Naive thymus-derived CD4-positive, alpha-beta T cell (primary cell): ENCODE measurements at regions not wholly inside any gene's neighbourhood (a gene's known extent, or its start where the extent isn't known, plus 50 kb on each side); places are given as distances from the start of the nearest gene placed in this dataset.

Source experiments
- ATAC-seq: fragments of 150-1000 bp; cut with Tn5 transposase; 2 replicates; pipeline ENCODE4 v1.10.0; 2021; ENCODE audit warnings: mild to moderate bottlenecking, moderate library complexity
- CTCF ChIA-PET: fragments of 350-600 bp; sonication (Branson Sonifier 250); formaldehyde crosslinking; loops from one replicate; lab custom pipeline; 2021; ENCODE audit warnings: antibody characterized with exemption; lab: Charles Lee
- POLR2A ChIA-PET: fragments of 350-600 bp; sonication (Branson Sonifier 250); formaldehyde crosslinking; loops from one replicate; lab custom pipeline; 2021; ENCODE audit warnings: antibody characterized with exemption, inconsistent platforms; lab: Charles Lee
- DNase-seq, 9 donors: peaks; one replicate each; pipeline versions ENCODE4 v3.0.0 to v3.0.0-alpha.2; 2020 to 2022; ENCODE audit warnings: mixed read lengths in 1 of 9
- H3K27ac ChIP-seq: one replicate; pipeline ENCODE4 v1.7.0; 2013; ENCODE audit warnings: mild to moderate bottlenecking, low read depth, low read length, moderate library complexity
- H3K27me3 ChIP-seq, 2 donors: one replicate each; pipeline ENCODE4 v1.7.0; 2013; ENCODE audit warnings: low read length in 2 of 2, mild to moderate bottlenecking in 2 of 2, moderate library complexity in 2 of 2; ENCODE audit not compliant: control insufficient read depth in 2 of 2, insufficient read depth in 2 of 2
- H3K36me3 ChIP-seq, 3 experiments: 1 replicate in 2 of 3; 2 replicates in 1 of 3; pipeline ENCODE4 v1.7.0; 2013; ENCODE audit warnings: low read length in 3 of 3, mild to moderate bottlenecking in 3 of 3, moderate library complexity in 1 of 3; ENCODE audit not compliant: insufficient read depth in 3 of 3, control insufficient read depth in 2 of 3
- H3K4me1 ChIP-seq, 2 donors: one replicate each; pipeline ENCODE4 v1.7.0; 2013; ENCODE audit warnings: low read length in 2 of 2, mild to moderate bottlenecking in 2 of 2, moderate library complexity in 1 of 2; ENCODE audit not compliant: control insufficient read depth in 2 of 2, insufficient read depth in 2 of 2
- H3K4me3 ChIP-seq: 2 replicates; pipeline ENCODE4 v1.7.0; 2013; ENCODE audit warnings: mild to moderate bottlenecking, low read length
- H3K9me3 ChIP-seq, 3 experiments: 1 replicate in 2 of 3; 2 replicates in 1 of 3; pipeline ENCODE4 v1.7.0; 2013; ENCODE audit warnings: low read length in 3 of 3; ENCODE audit not compliant: control insufficient read depth in 2 of 3
- H3K27ac Mint-ChIP-seq, 9 donors: one replicate each; pipeline ENCODE4 v1.8.0; 2020 to 2022; ENCODE audit warnings: mixed read lengths in 9 of 9, mild to moderate bottlenecking in 8 of 9, moderate library complexity in 5 of 9, inconsistent platforms in 2 of 9
- H3K27me3 Mint-ChIP-seq, 5 donors: one replicate each; pipeline ENCODE4 v1.8.0; 2021 to 2022; ENCODE audit warnings: mixed read lengths in 5 of 5, mild to moderate bottlenecking in 1 of 5
- H3K36me3 Mint-ChIP-seq, 5 donors: one replicate each; pipeline ENCODE4 v1.8.0; 2020 to 2022; ENCODE audit warnings: mixed read lengths in 5 of 5, mild to moderate bottlenecking in 3 of 5, inconsistent platforms in 1 of 5
- H3K4me1 Mint-ChIP-seq, 7 donors: one replicate each; pipeline ENCODE4 v1.8.0; 2020 to 2022; ENCODE audit warnings: mixed read lengths in 7 of 7, mild to moderate bottlenecking in 3 of 7, inconsistent platforms in 1 of 7
- H3K4me3 Mint-ChIP-seq, 10 donors: one replicate each; pipeline ENCODE4 v1.8.0; 2020 to 2022; ENCODE audit warnings: mild to moderate bottlenecking in 10 of 10, mixed read lengths in 10 of 10, moderate library complexity in 6 of 10, inconsistent platforms in 2 of 10
- H3K9me3 Mint-ChIP-seq, 11 donors: one replicate each; pipeline ENCODE4 v1.8.0; 2020 to 2022; ENCODE audit warnings: mixed read lengths in 11 of 11, mild to moderate bottlenecking in 4 of 11, inconsistent platforms in 1 of 11, moderate library complexity in 1 of 11
- intact Hi-C, 2 donors: fragments of 100-400 bp; cut with micrococcal nuclease; formaldehyde crosslinking; loops; one replicate each; pipeline ENCODE4 v1.15.1; 2023

DNA sequence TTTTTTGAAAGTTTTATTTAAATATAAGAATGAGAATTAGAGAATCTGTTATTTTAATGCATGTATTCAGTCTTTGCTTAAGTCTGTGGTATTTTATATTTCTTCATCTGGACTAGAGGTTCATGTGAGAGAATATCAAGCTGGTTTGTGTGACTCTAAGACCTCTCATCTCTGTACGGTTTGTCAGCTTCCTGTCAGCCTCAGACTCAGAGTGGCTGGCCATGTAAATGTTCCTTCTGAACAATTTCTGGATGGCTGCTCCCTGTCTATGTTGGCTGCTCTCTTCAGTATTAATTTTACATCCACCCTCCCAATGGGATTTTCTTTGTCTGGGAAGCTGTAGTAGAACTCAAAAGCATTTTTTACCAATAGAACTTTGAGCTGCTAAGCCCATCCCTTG, 225.3 kb upstream of the THUMPD2 start:
- intact Hi-C loops = no loop called here
- no peak for DNase-seq
- no peaks in the 10 kb centered on the region for H3K4me1 ChIP-seq
- H3K27me3 Mint-ChIP-seq = peaks cover 0 to 5% (median 0%) of the 10 kb centered on the region in 5 donors
- no peaks in the 10 kb centered on the region for H3K27me3 ChIP-seq
- ChIA-PET POLR2A (no interaction called here), CTCF (no interaction called here)
- H3K9me3 ChIP-seq = no peaks in the 10 kb centered on the region
- H3K36me3 ChIP-seq = no peaks in the 10 kb centered on the region
- H3K4me1 Mint-ChIP-seq = peaks cover 0 to 7% (median 0%) of the 10 kb centered on the region in 7 donors
- H3K27ac ChIP-seq = no peak overlapping the region
- H3K4me3 Mint-ChIP-seq = no peak overlapping the region
- H3K4me3 ChIP-seq = no peak overlapping the region
- peaks cover 0 to 19% (median 0%) of the 10 kb centered on the region in 5 donors for H3K36me3 Mint-ChIP-seq
- H3K9me3 Mint-ChIP-seq = peaks cover 0 to 19% (median 0%) of the 10 kb centered on the region in 11 donors
- no peak overlapping the region for H3K27ac Mint-ChIP-seq
- no peak for ATAC-seq

GRCh38 chr2:40002339-40002738, 223.3 kb upstream of the THUMPD2 start:
- POLR2A ChIA-PET = no interaction called here
- no peaks in the 10 kb centered on the region for H3K36me3 ChIP-seq
- H3K27me3 ChIP-seq = no peaks in the 10 kb centered on the region
- ATAC-seq = no peak
- H3K4me3 ChIP-seq = no peak overlapping the region
- Mint-ChIP-seq H3K27ac (no peak overlapping the region), H3K4me1 (peaks cover 0 to 10% (median 0%) of the 10 kb centered on the region in 7 donors), H3K36me3 (peaks cover 0 to 17% (median 0%) of the 10 kb centered on the region in 5 donors), H3K4me3 (no peak overlapping the region), H3K9me3 (peaks cover 0 to 15% (median 0%) of the 10 kb centered on the region in 11 donors), H3K27me3 (peaks cover 0 to 5% (median 0%) of the 10 kb centered on the region in 5 donors)
- no peak overlapping the region for H3K27ac ChIP-seq
- CTCF ChIA-PET = no interaction called here
- no peak for DNase-seq
- no peaks in the 10 kb centered on the region for H3K9me3 ChIP-seq
- intact Hi-C loops = no loop called here
- H3K4me1 ChIP-seq = no peaks in the 10 kb centered on the region

DNA sequence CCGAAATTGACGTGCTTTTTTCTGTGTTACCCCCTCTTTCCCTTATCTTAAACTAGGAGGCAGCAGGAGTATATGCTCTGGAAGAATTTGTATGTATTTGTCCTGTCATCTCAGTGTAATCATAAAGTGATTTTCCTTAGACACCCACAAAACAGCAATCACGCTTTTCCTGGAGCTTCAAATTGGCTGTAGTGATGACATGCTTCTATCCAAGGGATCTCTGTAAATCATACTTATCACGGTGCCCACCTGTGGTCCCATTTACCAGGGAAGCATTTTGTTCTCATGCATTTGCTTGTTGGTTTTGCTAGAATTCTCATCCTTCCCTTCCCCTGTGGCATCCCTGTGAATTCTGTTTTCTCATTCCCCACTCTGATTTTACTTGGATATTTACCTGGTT, 220.8 kb upstream of the THUMPD2 start:
- H3K27me3 ChIP-seq = no peaks in the 10 kb centered on the region
- Mint-ChIP-seq H3K4me1 (peaks cover 0 to 31% (median 0%) of the 10 kb centered on the region in 7 donors), H3K9me3 (peaks cover 0 to 6% (median 0%) of the 10 kb centered on the region in 11 donors), H3K4me3 (no peak overlapping the region), H3K27me3 (peaks cover 0 to 5% (median 0%) of the 10 kb centered on the region in 5 donors), H3K27ac (no peak overlapping the region), H3K36me3 (peaks cover 0 to 15% (median 0%) of the 10 kb centered on the region in 5 donors)
- no peaks in the 10 kb centered on the region for H3K4me1 ChIP-seq
- no peak overlapping the region for H3K4me3 ChIP-seq
- POLR2A ChIA-PET = no interaction called here
- ATAC-seq = no peak
- H3K27ac ChIP-seq = no peak overlapping the region
- DNase-seq = no peak
- intact Hi-C loops = loop anchor here in 1 of 2 donors (5.0 kb wide), 2 partner anchors 63 to 78 kb away; no protein-coding TSS in a partner anchor
- no peaks in the 10 kb centered on the region for H3K36me3 ChIP-seq
- CTCF ChIA-PET = no interaction called here
- no peaks in the 10 kb centered on the region for H3K9me3 ChIP-seq

DNA sequence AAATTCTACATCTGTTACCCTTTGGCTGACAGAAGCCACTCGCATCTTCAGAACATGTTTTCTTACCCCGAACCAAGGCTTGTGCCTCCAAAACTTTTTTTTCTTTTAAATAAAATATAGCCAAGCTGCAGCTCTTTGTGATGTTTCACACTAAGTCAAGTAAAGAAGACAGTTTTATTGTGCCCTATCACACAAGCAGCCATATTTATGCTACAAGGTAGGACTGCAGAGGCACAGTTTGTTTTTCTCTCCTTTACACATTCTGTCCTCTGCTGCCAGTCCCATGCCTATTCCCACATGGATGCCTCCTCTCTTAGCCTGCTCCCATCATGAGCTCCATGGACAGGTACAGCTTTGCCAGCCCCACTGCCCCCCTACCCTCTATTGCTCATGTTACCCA, 219.6 kb upstream of the THUMPD2 start:
- intact Hi-C loops = loop anchor here in 1 of 2 donors (5.0 kb wide), 2 partner anchors 61 to 76 kb away; no protein-coding TSS in a partner anchor
- CTCF ChIA-PET = interaction anchor here (0.6 kb wide), 1 partner anchor 937 kb away, joined by 8 read pairs; no protein-coding TSS in a partner anchor
- peaks cover 0 to 29% (median 0%) of the 10 kb centered on the region in 7 donors for H3K4me1 Mint-ChIP-seq
- H3K27ac Mint-ChIP-seq = no peak overlapping the region
- no peak for DNase-seq
- no peaks in the 10 kb centered on the region for H3K27me3 ChIP-seq
- peaks cover 0 to 6% (median 0%) of the 10 kb centered on the region in 11 donors for H3K9me3 Mint-ChIP-seq
- H3K4me3 ChIP-seq = no peak overlapping the region
- peaks cover 0 to 5% (median 0%) of the 10 kb centered on the region in 5 donors for H3K27me3 Mint-ChIP-seq
- ATAC-seq = no peak
- no peaks in the 10 kb centered on the region for H3K36me3 ChIP-seq
- H3K36me3 Mint-ChIP-seq = peaks cover 0 to 13% (median 0%) of the 10 kb centered on the region in 5 donors
- H3K4me1 ChIP-seq = no peaks in the 10 kb centered on the region
- H3K4me3 Mint-ChIP-seq = no peak overlapping the region
- H3K9me3 ChIP-seq = no peaks in the 10 kb centered on the region
- no peak overlapping the region for H3K27ac ChIP-seq
- POLR2A ChIA-PET = no interaction called here

DNA sequence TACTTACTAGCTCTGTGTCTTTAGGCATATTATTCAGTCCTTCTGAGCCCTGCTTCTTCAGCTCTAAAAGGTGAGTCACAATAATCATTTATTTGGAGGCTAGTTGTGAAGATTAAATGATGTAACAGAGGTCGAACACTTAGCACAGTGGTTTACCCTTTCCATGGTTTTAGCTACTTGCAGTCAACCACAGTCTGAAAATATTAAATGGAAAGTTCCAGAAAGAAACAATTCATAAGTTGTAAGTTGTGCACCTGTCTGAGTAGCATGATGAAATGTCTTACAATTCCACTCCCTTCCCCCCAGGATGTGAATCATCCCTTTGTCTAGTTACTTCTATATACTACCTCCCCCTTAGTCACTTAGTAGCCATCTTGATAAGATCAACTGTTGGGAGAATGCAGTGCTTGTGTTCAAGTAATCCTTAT, 217.6 kb upstream of the THUMPD2 start:
- Histone ChIP-seq H3K4me3 (no peak overlapping the region), H3K4me1 (no peaks in the 10 kb centered on the region), H3K36me3 (no peaks in the 10 kb centered on the region), H3K27me3 (no peaks in the 10 kb centered on the region), H3K9me3 (no peaks in the 10 kb centered on the region), H3K27ac (no peak overlapping the region)
- Mint-ChIP-seq H3K27me3 (peaks cover 0 to 14% (median 0%) of the 10 kb centered on the region in 5 donors), H3K9me3 (peaks cover 0 to 8% (median 0%) of the 10 kb centered on the region in 11 donors), H3K36me3 (peaks cover 0 to 11% (median 0%) of the 10 kb centered on the region in 5 donors), H3K4me3 (no peak overlapping the region), H3K27ac (no peak overlapping the region), H3K4me1 (peaks cover 0 to 29% (median 0%) of the 10 kb centered on the region in 7 donors)
- ChIA-PET POLR2A (no interaction called here), CTCF (no interaction called here)
- DNase-seq (no peak), ATAC-seq (no peak)
- intact Hi-C loops = loop anchor here in 1 of 2 donors (5.0 kb wide), 2 partner anchors 59 to 74 kb away; no protein-coding TSS in a partner anchor

DNA sequence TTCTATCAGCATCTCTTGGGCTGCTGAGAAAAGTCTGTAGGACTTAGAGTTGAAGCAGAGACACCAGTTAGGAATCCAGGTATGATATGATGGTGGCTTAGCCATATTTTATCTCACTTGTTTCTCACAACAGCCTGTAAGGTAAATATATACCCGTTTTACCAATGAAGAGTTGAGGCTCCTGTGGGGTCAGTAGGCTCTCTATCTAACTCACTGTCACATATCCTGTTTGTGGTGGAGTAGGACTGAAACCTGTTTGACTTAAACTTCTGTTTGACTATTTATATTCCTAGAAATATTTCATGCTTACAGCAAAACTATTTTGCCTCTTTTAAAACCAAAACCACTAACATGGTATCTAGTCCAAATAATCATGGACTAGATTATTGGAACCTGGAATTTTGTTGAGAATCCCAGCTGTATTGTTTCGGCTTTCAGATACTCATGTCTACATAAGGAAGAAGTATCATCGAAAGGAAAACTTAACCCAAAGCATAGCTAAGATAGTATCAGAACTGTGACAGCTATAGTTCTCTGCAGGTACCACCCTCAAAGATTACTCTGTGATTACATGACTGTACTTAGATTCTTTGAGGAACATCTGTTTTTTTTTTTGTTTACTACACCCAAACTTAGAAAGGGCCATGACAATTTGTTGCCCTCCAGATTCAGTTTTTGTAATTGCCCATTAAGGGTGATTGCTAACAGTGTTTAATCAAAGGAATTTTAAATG, 216.1 kb upstream of the THUMPD2 start:
- ChIA-PET CTCF (no interaction called here), POLR2A (interaction anchor here (0.7 kb wide), 1 partner anchor 29 kb away, joined by 3 read pairs; no protein-coding TSS in a partner anchor)
- DNase-seq (no peak), ATAC-seq (no peak)
- H3K4me1 Mint-ChIP-seq = peaks cover 0 to 29% (median 0%) of the 10 kb centered on the region in 7 donors
- H3K4me3 Mint-ChIP-seq = peak overlapping the region in 1 of 10 donors; percentile 21
- H3K27ac Mint-ChIP-seq = peak overlapping the region in 1 of 9 donors; percentile 62
- peaks cover 0 to 5% (median 0%) of the 10 kb centered on the region in 11 donors for H3K9me3 Mint-ChIP-seq
- Histone ChIP-seq H3K27me3 (no peaks in the 10 kb centered on the region), H3K4me1 (no peaks in the 10 kb centered on the region), H3K27ac (no peak overlapping the region), H3K9me3 (no peaks in the 10 kb centered on the region), H3K4me3 (no peak overlapping the region), H3K36me3 (no peaks in the 10 kb centered on the region)
- H3K36me3 Mint-ChIP-seq = peaks cover 0 to 8% (median 0%) of the 10 kb centered on the region in 5 donors
- H3K27me3 Mint-ChIP-seq = peaks cover 0 to 10% (median 0%) of the 10 kb centered on the region in 5 donors
- intact Hi-C loops = loop anchor here in 1 of 2 donors (5.0 kb wide), 2 partner anchors 58 to 73 kb away; no protein-coding TSS in a partner anchor
